ENCODE measurements at regions not wholly inside any gene's neighbourhood (a gene's known extent, or its start where the extent isn't known, plus 50 kb on each side); places are given as distances from the start of the nearest gene placed in this dataset.

- TF ChIP-seq ZFX (IDR thresholded peaks at IDR 0.05; ENCODE audit: borderline replicate concordance) (no peak), CTCF (IDR thresholded peaks at IDR 0.05) (no peak)
- H3K27ac ChIP-seq: no peak overlapping the region
Observed at GRCh38 chr5:2148312-2149194, 265.8 kb upstream of the IRX4 start.

- TF ChIP-seq CTCF (IDR thresholded peaks at IDR 0.05) (no peak), ZFX (IDR thresholded peaks at IDR 0.05; ENCODE audit: borderline replicate concordance) (no peak)
- no peak overlapping the region for H3K27ac ChIP-seq
Observed at GRCh38 chr5:2147504-2148311, 265.0 kb upstream of the IRX4 start.

- no peak overlapping the region for H3K27ac ChIP-seq
- TF ChIP-seq CTCF (IDR thresholded peaks at IDR 0.05): no peak
- TF ChIP-seq ZFX (IDR thresholded peaks at IDR 0.05; ENCODE audit: borderline replicate concordance): no peak
Observed at GRCh38 chr5:2143646-2144353, 261.1 kb upstream of the IRX4 start.

GRCh38 chr5:2143088-2143487, 260.4 kb upstream of the IRX4 start:
- H3K27ac ChIP-seq: no peak overlapping the region
- no peak for TF ChIP-seq ZFX (IDR thresholded peaks at IDR 0.05; ENCODE audit: borderline replicate concordance)

- no peak overlapping the region for H3K27ac ChIP-seq
- TF ChIP-seq CTCF (IDR thresholded peaks at IDR 0.05) (no peak), ZFX (IDR thresholded peaks at IDR 0.05; ENCODE audit: borderline replicate concordance) (no peak)
Observed at GRCh38 chr5:2142456-2142954, 259.8 kb upstream of the IRX4 start.

- TF ChIP-seq CTCF (IDR thresholded peaks at IDR 0.05): no peak
Observed at GRCh38 chr5:2141254-2142000, 258.7 kb upstream of the IRX4 start.

More at GRCh38 chr5:2141254-2142000, 258.7 kb upstream of the IRX4 start:
- no peak overlapping the region for H3K27ac ChIP-seq
